ENCODE measurements at regions not wholly inside any gene's neighbourhood (a gene's known extent, or its start where the extent isn't known, plus 50 kb on each side); places are given as distances from the start of the nearest gene placed in this dataset.
"Not testable (repeated sequence)": the region's sequence is repeated elsewhere in the genome, so short reads cannot be mapped to it uniquely, and the experiment has no call there.

DNA sequence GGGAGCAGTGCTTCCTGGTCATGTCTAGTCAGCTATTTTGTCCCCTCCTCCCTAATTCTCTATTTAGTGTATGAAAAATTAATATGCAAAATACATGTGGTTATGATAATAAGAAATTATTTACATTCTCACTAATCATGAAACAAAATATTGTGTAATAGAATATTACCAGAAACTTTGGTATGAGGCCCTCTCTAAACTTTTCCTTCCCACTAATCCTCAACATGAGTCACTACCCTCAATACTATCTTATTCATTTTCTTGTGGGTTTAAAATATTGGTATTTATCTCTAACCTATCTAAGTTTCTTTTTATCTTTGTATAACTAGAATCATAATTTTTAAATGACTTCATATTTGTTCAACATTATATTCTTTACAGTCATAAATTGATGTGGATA is 545.9 kb upstream of the PTPRD start:
- no peak for DNase-seq

DNA sequence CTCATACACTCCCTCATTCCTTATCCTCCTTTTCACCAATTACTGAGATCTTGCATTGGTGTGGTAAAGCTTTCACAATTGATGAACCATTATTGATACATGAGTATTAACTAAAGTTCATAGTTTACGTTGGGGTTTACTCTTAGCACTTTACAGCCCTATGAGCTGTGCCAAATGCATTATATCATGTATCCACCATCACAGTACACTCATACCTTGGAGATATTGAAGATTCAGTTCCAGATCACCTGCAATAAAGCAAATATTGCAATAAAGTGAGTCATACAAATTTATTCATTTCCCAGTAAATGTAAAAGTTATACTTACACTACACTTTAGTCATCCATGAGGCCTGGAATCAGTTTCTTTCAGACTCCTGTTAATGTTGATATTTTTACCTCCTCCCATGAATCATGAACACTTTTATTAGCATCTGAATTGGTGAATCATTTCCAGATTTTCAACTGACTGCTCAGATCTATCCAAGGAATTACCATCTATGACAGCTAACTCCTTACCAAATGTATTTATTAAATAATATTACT is 546.6 kb upstream of the PTPRD start:
- no peak for DNase-seq

DNA sequence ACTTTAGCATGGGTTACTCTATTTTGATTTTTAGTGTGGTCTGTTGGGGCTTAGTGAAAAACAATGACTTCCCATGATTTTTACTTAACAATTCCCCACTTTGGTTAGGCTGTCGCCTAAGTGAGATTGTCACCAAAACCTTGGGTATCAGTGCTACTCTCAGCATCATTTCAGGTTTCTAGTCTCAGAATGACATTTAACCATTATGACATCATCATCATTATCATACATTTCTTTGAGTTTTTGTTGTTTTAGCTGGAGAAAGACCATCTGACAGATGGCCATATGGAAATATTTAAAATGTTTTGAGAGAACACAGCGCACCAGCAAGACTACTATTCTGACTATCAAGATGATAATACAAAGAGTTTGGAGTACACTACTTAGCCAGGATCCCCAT is 551.0 kb upstream of the PTPRD start:
- no peak for DNase-seq

DNA sequence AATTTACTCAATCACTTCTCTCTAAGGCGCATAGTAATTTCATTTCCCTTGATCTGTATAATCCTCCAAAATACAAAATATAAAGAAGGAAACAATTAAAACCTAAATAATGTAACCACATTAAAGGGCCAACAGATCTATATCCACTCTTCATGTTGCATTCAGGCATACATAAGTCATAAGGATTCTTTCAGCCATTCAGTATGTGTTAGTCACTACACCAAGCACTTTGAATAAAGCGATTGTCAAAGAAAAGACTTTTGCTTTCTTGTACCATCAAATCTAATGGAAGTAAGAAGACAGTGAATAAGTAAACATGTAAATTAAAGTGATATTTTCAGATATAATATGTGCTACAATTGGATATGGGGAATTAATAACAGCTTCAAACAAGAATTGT is 569.2 kb upstream of the PTPRD start:
- DNase-seq, result no peak

DNA sequence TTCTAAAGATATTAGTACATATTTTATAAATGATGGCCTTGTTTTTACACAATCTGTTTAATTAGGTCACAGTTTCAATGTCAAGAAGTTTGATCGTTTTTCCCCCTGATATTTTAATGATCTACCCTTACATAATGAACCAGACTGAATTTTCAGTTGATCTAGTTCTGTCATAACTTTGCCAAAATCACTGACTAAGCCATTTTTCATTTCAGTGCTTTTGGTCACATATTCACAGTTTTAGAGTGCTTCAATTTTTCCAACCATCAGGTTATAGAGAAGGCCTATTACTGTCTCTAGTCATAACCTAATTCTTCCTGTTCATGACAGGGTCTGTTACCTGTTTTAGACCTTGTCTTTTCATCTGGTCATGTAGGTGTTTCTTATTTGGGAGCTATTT is 577.9 kb upstream of the PTPRD start:
- no peak for DNase-seq

DNA sequence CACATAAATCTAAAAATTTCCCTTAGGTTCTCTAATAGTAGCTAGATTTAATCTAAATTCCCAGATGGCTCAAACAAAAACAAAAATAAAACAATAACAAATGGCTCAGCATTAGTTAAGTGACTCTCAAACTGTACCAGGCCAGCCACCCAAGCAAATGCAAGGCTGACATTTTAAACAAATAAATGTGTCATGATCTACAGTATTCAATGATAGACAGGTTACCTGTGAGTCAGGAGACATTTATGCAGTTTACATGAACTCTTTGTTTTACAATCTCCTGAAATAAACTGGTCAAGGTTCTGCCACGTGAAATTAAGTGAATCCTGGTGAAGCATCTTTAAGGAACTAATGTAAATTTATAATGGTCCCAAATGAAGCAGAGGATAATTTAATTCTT is 580.2 kb upstream of the PTPRD start:
- no peak for DNase-seq

DNA sequence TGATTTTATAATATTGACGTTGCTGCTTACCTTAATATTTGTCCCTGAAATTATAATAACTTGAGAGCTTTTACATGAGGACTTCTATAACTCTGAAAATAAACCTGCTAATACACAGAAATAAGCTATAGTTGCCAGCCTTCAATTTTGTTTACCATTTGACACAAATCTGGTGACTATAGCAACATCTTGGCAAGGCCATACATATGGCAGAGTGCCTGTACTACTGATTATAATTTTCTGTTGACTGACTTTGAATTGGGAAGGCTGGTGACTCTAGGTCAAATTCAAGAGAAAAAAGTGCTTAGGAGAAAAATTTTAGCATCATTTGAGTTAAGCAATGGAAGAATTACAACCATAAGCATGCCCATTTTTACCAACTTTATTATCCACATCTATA is 581.4 kb upstream of the PTPRD start:
- DNase-seq, result no peak

DNA sequence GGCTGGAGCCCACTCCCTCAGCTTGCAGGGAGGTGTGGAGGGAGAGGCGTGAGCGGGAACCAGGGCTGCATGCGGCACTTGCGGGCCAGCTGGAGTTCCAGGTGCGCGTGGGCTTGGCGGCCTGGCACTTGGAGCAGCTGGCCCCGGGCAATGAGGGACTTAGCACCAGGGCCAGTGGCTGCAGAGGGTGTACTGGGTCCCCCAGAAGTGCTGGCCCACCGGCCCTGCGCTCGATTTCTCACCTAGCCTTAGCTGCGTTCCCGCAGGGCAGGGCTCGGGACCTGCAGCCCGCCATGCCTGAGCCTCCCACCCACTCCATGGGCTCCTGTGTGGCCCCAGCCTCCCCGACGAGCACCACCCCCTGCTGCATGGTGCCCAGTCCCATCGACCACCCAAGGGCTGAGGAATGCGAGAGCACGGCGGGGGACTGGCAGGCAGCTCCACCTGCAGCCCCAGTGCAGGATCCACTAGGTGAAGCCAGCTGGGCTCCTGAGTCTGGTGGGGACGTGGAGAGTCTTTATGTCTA is 584.1 kb upstream of the PTPRD start:
- DNase-seq, result not testable (repeated sequence)

DNA sequence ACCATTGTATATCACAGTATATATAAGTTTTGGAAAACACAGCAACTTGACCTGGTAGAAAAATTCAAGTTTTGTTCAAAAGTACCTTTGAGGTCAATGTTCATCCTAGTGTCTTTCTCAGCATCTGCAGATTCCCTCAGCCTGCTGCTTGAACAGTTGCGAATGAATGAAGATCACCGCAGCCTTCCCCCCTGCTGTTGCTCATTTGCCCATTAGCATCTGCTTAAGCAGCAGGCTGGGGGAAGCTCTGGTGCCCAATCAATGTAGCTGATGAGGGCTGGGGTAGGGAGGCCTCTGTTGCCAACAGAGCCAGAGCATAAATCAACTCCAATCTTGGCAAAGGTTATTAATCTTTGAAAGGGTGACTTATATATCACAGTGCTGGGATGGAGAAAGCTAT is 586.5 kb upstream of the PTPRD start:
- peak; percentile 3 for DNase-seq

DNA sequence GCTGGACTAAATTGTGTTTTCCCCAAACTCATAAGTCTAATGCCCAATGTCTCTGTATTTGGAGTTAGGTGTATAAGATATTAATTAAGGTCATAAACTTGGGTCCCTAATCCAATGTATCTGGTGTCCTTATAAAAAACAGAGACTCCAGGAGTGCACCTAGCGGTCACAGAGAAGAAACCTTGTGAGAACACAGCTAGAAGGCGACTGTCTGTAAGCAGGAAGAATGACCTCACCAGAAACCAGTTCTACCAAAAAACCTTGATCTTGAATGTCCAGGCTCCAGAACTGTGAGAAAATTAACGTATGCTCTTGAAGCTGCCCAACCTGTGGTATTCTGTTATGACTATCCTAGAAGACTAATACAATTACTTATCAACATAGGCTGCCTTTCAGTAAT is 591.7 kb upstream of the PTPRD start:
- DNase-seq, result no peak

DNA sequence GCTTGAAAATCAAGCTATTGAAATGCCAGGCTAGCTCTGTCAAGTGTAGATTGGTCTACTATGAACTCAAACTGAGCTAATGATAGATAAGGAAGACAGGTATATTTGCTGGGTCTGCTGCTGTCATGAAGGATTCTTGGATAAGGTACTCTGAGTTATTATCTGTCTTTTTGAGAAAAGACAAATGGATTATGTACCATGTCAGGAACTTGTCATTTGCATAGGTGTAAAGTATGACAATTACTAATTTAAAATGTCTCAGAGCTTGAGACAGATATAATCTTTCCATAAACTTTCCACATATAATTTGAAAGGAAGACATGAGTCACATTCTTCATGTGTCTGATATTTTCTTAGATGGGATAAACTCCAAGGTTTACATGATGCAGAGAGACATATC is 594.1 kb upstream of the PTPRD start:
- no peak for DNase-seq

DNA sequence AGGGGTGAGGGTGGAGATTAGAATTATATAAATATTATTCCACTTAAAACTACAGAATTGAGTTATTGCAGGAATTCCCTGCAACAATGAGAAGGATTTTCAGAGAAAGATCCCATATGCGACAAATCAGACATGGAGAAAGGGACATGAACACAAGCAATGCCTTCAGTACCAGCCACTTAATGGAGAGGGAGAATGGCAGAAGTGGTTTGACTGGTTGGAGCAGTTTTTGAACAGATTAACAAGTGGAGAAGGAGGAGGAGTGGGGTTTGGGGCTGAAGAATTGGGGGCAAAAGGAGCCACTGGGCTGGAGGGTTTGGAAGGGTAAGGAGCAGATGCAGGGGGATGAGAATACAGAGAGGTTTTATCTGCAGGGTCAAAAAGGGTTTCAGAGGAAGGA is 620.9 kb upstream of the PTPRD start:
- no peak for DNase-seq

DNA sequence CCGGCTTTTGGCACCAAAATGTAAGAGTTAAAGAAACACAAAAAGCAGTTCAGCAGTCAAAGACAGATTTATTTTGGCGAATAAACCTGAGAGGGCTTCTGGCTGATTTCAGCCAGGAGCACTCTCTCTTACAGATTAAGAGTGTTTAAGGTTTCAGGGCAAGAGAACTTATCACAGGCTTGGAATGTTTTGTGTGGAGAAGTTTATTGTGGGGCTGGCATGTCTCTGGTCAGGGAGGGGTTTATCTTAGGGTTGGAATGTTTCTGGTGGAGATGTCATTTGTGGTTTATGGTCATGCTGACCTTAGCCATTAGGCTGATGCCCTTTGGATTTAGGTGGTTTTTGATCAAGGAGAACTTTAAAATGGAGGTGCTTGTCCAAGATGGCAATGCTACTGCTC is 622.3 kb upstream of the PTPRD start:
- no peak for DNase-seq

DNA sequence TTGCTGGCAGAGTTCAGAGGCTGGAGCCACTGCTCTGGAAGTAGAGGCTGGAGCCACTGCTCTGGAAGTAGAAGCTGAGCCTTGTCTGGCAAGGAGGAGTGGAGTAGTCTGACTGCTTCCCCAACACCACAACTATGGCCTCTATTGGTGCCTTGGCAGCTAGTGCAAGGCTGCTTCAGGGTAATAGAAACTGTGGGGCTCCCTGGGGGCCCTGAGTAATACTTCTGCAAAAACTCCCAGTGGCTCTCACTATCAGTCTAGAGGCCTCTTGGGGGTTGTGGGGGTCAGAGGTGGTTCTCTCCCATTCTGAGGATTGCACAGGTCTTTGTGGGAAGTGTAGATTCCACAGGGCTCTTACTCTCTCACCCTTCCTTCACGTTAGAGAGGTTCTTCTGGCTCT is 629.0 kb upstream of the PTPRD start:
- DNase-seq, result no peak

DNA sequence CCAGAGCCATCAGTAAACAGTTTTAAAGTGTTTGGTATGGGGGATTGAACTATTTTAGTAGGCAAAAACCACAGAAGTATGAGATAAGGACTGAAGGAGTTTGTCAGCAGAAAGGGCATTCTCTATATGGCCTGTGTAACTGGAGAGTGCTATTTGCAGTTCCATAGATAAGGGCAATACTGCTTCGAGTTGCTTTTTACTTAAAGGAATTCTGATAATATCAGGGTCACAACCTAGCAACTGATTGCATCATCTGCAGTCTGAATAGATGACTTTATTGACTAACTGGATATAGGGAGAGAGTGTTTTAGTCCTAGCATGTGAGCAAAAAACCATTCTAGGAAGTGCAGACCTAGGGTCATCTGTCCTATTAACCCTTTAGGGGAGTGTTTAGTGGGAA is 645.2 kb upstream of the PTPRD start:
- DNase-seq, result no peak

DNA sequence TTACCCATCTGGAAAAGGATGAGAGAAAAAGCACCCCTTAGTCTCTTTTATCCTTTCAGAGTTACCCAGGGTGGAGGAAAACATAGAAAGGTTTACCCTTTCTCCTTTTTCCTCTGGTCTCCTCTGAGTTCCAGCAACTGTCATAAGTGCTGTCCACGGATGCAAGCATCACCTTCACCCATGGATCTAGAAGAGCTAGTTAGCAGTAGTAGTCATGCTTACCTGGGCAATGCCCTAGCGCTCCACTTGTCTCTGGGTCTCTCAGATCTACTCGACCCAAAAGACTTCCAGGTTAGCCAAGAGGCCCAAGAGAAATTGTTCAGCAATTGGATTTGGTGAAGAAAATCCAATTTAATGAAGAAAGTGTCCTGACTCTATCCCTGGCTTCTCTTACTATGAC is 656.2 kb upstream of the PTPRD start:
- DNase-seq, result peak; percentile 0

DNA sequence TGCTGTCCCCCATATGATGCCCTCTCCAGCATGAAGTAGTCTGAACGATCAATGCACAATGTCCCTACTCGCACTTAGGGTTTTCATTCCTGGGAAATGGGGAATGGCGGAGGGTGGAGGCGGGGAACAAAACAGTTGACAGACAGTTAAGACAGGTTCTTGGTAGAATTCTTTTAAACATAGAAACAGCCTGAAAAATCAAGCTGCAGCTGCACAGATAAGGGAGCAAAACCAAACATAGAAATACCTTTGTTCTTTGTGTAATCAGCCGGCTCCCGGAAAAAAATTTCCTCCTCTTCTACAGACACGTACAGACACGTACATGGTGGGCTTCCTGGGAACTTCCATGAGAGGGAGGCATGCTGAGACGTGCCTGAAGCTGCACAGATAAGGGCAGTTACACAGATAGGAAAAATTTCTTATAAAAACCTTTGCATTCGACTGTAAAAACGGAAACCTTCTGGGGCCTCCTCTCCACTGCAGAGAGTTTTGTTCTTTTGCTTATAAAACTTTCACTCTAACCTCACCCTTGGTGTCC is 662.4 kb upstream of the PTPRD start:
- no peak for DNase-seq

DNA sequence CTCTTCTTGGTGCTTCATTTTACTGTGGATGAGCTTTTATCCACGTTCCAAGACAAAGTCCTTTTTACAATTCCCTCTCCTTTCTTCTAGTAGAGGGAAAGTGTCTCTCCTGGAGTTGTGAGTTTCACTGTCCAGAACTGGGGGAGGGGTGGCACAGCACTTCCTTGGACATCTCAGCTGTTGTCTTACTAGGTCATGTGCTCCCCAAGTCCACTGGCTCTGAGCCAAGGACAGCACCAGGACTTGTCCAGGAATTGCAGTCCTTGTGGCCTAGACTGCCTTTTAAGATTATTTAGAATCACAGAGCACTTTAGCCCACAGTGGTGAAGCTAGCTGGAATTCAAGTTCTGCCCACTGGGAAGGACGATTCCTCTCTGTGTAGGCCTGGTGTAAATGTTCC is 700.2 kb upstream of the PTPRD start:
- DNase-seq, result no peak

DNA sequence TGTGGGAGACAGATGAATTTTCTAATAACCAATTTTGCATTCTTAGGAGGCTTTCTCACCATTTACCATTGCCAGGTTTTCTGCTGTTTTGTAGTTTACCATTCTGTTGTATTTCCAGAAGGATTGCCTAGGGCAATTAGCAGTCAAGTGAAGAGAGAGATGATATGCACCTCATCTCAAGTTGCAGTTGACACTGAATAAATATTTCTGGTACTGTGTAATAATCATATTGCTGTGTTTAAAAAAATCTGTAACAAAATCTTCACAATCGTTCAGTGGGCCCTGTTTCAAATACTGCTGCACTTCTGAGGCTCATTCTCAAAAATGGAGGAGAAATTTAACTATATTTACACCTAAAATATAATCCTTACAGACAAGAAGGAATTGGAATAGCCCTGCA is 706.1 kb upstream of the PTPRD start:
- no peak for DNase-seq

DNA sequence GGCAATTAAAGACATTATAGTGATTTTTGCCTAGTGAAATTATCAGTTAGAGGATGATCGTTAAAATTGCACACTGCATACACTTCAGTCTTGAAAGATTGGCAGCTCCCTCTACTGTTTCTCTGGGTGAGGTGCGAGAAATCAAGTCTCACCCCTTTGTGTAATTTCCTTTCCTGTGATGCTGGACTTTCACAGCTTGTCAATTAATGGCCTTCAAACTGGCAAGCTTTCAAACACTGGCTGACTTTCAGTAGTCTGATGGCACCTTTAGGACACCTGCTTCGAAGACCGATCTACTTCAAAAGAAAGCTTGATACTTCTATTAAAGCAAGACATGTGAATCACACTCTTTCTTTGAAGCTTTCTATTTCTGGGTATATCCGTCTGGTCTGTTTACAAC is 706.7 kb upstream of the PTPRD start:
- peak; percentile 52 for DNase-seq

DNA sequence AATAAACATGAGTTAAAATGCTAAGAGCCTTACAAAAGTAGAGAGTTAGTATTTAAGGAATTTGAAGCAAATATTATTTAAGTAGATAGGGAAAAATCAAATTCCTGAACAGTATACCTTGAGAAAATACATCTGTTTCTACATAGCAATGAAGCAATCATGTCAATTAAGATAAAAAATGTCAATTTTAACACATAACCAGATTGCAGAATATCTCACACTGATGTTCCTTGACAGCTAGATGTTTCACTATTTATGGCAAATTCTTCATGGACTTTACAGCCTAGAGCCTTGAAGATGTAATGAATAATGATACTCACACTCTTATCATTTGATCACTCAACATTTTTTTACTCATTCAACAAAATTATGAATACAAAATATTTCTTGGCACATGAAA is 708.2 kb upstream of the PTPRD start:
- no peak for DNase-seq

DNA sequence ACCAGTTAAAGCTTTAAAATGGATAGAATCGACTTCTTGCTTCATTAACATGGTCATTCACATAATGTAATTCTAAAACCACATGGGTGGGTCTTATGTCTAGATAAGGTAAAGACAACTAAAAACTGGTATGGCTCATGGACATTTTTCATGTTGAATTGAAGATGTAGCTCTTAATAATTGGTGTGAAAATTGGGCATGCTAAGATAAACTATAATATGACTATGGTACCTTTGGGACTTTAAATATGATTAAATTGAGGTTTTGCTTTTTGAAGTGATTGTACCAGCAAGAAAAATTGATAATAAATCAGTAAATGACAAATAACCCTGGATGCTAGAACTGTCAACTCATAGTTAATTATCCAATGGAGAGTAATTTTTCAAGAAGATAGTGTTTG is 710.7 kb upstream of the PTPRD start:
- DNase-seq, result no peak

DNA sequence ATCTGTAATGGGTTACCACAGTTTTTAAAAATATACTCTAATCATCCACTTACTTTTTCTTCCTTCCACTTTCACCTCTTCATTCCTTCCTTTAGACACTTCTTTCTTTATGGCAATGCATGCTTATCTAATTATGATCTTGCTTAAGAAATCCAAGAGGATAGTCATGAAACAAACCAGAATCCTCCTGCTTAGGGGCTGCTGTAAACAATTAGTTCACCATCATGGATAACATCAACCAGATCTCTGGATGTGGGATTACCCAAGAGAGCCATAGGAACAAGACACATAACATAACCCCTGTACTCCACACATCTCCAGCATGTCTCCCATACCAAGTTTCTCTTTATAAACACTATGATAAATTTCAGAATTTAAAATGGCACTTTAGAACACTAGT is 713.4 kb upstream of the PTPRD start:
- DNase-seq, result no peak

DNA sequence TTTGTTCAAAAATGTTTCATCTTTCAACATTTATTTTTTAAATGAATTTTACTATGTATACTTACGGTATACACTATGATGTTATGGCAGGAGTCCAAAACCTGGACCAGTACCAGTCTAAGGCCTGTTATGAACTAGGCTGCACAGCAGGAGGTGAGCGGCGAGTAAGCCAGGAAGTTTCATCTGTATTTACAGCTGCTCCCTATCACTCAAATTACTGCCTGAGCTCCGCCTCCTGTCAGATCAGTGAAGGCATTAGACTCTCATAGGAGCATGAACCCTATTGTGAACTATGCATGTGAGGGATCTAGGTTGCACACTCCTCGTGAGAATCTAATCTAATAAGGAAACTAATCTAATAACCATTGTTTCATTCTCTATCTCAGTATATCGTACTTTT is 715.5 kb upstream of the PTPRD start:
- peak; percentile 55 for DNase-seq

DNA sequence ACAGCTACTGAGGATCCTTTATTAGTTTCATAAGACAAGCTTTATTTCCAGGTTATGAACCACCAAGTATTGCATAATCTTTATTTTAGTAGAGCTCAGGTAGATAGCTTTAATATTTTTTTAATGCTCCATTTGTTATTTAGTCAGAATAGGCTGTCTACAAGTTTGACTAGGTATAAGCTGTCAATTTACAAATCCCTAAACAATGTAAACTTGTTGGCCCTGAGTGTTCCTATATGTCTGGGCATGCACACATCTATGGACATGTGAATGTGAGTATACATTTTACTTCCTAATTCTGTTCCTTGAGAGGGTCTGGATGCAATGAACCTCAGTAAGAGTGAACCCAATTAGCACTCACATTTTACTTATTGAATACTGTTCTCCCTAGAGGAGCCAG is 722.2 kb upstream of the PTPRD start:
- DNase-seq, result no peak

DNA sequence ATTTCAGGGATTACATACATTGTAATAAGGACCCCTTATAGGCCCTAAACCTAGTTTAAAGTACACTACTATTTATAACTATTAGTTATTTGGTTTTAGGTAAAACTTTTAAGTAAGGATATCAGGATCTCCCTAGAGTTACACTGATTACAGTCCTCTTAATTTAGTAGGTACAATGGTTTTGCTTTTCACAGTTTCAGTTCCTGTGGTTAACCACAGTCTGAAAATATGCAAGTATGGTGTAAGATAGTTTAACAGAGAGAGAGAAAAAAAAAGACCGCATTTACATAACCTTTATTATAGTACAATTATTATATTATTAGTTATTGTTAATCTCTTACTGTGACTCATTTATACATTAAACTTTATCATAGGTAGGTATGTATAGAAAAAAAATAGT is 725.3 kb upstream of the PTPRD start:
- DNase-seq, result no peak
